GM19238 (cell line): ENCODE measurements at regions not wholly inside any gene's neighbourhood (a gene's known extent, or its start where the extent isn't known, plus 50 kb on each side); places are given as distances from the start of the nearest gene placed in this dataset.
"Not testable (repeated sequence)": the region's sequence is repeated elsewhere in the genome, so short reads cannot be mapped to it uniquely, and the experiment has no call there.

Experiments used
- DNase-seq: peaks from one replicate; pipeline ENCODE4 v3.0.0; 2011; ENCODE audit warnings: low spot score; ENCODE audit not compliant: insufficient read length

- no peak for DNase-seq
Measured at GRCh38 chr2:173716458-173717052, 248.6 kb downstream of the SP3 start.

GRCh38 chr2:173719471-173719870, 245.7 kb downstream of the SP3 start:
- DNase-seq: no peak

GRCh38 chr2:173720306-173720705, 244.9 kb downstream of the SP3 start:
- DNase-seq: no peak

- DNase-seq: no peak
Measured at GRCh38 chr2:173734797-173735196, 230.4 kb downstream of the SP3 start.

GRCh38 chr2:173737954-173738575, 227.1 kb downstream of the SP3 start:
- not testable (repeated sequence) for DNase-seq

GRCh38 chr2:173739006-173739405, 226.2 kb downstream of the SP3 start:
- no peak for DNase-seq

GRCh38 chr2:173740639-173741038, 224.5 kb downstream of the SP3 start:
- DNase-seq: no peak

- DNase-seq: no peak
Measured at GRCh38 chr2:173741759-173742158, 223.4 kb downstream of the SP3 start.

- no peak for DNase-seq
Measured at GRCh38 chr2:173747035-173747434, 218.1 kb downstream of the SP3 start.

- DNase-seq: no peak
Measured at GRCh38 chr2:173749315-173749714, 215.9 kb downstream of the SP3 start.

GRCh38 chr2:173750353-173750801, 214.8 kb downstream of the SP3 start:
- no peak for DNase-seq

- DNase-seq: no peak
Measured at GRCh38 chr2:173750831-173751230, 214.3 kb downstream of the SP3 start.

- no peak for DNase-seq
Measured at GRCh38 chr2:173751245-173751975, 213.8 kb downstream of the SP3 start.

GRCh38 chr2:173752152-173752551, 213.0 kb downstream of the SP3 start:
- no peak for DNase-seq

GRCh38 chr2:173753441-173753840, 211.7 kb downstream of the SP3 start:
- no peak for DNase-seq

GRCh38 chr2:173754165-173754564, 211.0 kb downstream of the SP3 start:
- DNase-seq: no peak

- DNase-seq: no peak
Measured at GRCh38 chr2:173754837-173755236, 210.3 kb downstream of the SP3 start.

- DNase-seq: no peak
Measured at GRCh38 chr2:173755798-173756197, 209.4 kb downstream of the SP3 start.

GRCh38 chr2:173759959-173760358, 205.2 kb downstream of the SP3 start:
- no peak for DNase-seq

GRCh38 chr2:173760553-173760952, 204.6 kb downstream of the SP3 start:
- DNase-seq: no peak

GRCh38 chr2:173761603-173762119, 203.5 kb downstream of the SP3 start:
- DNase-seq: no peak

- DNase-seq: no peak
Measured at GRCh38 chr2:173762221-173762620, 203.0 kb downstream of the SP3 start.
